DOHH2 (cell line): ENCODE measurements at regions not wholly inside any gene's neighbourhood (a gene's known extent, or its start where the extent isn't known, plus 50 kb on each side); places are given as distances from the start of the nearest gene placed in this dataset.

Experiments used
- CTCF ChIP-seq: fragments of 200-600 bp; sonication (generic); IDR thresholded peaks from one replicate; pipeline ENCODE4 v1.5.1; 2014; ENCODE audit warnings: antibody characterized with exemption, mild to moderate bottlenecking, low read depth, low read length; ENCODE audit not compliant: poor library complexity, severe bottlenecking
- EZH2phosphoT487 ChIP-seq: fragments of 200-600 bp; sonication (generic); IDR thresholded peaks from 2 replicates; pipeline ENCODE4 v1.6.1; 2017; ENCODE audit warnings: borderline replicate concordance, mild to moderate bottlenecking, antibody characterized with exemption, low read length, moderate library complexity, mixed read lengths

DNA sequence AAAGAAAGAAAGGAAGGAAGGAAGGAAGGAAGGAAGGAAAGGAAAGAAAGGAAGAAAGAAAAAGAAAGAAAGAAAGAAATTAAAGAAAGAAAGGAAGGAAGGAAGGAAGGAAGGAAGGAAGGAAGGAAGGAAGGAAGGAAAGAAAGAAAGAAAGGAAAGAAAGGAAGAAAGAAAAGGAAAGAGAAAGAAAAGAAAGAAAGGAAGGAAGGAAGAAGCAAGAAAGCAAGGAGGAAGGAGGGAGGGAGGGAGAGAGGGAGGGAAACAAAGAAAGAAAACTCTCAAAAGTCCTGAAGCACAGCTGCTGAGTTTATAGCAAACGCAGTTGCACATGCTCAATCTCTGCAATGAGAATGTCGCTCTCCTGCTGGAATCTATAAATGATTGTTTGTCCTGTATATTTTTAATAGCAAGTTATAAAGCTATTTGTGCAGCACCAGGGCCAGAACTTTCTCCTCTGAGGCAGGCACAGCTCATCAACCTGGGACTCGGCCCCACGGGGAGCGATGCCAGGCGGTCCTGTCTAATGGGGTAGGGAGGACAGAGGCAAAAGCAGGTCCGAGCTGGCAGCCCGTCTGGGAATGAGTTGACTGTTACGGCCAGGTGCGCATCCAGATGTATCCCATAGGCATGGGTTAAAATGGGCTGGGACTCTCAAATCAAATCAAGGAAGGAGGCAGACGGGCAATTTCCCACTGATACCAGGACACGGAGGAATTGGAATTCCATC is 118.0 kb upstream of the PFKP start:
- TF ChIP-seq CTCF, result no peak
- no peak for TF ChIP-seq EZH2phosphoT487
